Peyer's patch (tissue), 4 donors: ENCODE measurements at regions not wholly inside any gene's neighbourhood (a gene's known extent, or its start where the extent isn't known, plus 50 kb on each side); places are given as distances from the start of the nearest gene placed in this dataset.

ENCODE experiments used
- DNase-seq, 3 donors: peaks; one replicate each; pipeline ENCODE4 v3.0.0-alpha.2; 2017 to 2019
- H3K27ac ChIP-seq, 4 donors: fragments of 200-600 bp; sonication (generic); one replicate each; pipeline ENCODE4 v1.5.1; 2016 to 2019
- H3K27me3 ChIP-seq, 2 donors: fragments of 200-600 bp; sonication (generic); one replicate each; pipeline ENCODE4 v1.5.1; 2019
- H3K36me3 ChIP-seq, 3 donors: fragments of 200-600 bp; sonication (generic); one replicate each; pipeline ENCODE4 v1.5.1; 2016 to 2019
- H3K4me1 ChIP-seq, 4 donors: fragments of 200-600 bp; sonication (generic); one replicate each; pipeline ENCODE4 v1.5.1; 2016 to 2019
- H3K4me3 ChIP-seq, 4 donors: fragments of 200-600 bp; sonication (generic); 1 replicate in 3 of 4; 2 replicates in 1 of 4; pipeline ENCODE4 v1.5.1; 2016 to 2019; ENCODE audit warnings: mild to moderate bottlenecking in 1 of 4
- H3K9me3 ChIP-seq, 4 donors: fragments of 200-600 bp; sonication (generic); one replicate each; pipeline ENCODE4 v1.5.1; 2016 to 2019; ENCODE audit warnings: mild to moderate bottlenecking in 1 of 4
- POLR2A ChIP-seq, 2 donors: fragments of 450-650 bp; IDR thresholded peaks; one replicate each; pipeline ENCODE4 v1.5.1; 2017; ENCODE audit warnings: antibody characterized with exemption in 2 of 2, mild to moderate bottlenecking in 2 of 2, moderate library complexity in 2 of 2
- TF ChIP-seq, protein P1 (sequence below), 6 experiments: fragments of 450-650 bp in 4 of 6; fragments of 200-600 bp in 2 of 6; sonication (generic) in 1 of 6; IDR thresholded peaks; one replicate each; pipeline ENCODE4 v1.5.1; 2017 to 2019; ENCODE audit warnings: antibody characterized with exemption in 6 of 6, mild to moderate bottlenecking in 3 of 6, moderate library complexity in 1 of 6

DNA sequence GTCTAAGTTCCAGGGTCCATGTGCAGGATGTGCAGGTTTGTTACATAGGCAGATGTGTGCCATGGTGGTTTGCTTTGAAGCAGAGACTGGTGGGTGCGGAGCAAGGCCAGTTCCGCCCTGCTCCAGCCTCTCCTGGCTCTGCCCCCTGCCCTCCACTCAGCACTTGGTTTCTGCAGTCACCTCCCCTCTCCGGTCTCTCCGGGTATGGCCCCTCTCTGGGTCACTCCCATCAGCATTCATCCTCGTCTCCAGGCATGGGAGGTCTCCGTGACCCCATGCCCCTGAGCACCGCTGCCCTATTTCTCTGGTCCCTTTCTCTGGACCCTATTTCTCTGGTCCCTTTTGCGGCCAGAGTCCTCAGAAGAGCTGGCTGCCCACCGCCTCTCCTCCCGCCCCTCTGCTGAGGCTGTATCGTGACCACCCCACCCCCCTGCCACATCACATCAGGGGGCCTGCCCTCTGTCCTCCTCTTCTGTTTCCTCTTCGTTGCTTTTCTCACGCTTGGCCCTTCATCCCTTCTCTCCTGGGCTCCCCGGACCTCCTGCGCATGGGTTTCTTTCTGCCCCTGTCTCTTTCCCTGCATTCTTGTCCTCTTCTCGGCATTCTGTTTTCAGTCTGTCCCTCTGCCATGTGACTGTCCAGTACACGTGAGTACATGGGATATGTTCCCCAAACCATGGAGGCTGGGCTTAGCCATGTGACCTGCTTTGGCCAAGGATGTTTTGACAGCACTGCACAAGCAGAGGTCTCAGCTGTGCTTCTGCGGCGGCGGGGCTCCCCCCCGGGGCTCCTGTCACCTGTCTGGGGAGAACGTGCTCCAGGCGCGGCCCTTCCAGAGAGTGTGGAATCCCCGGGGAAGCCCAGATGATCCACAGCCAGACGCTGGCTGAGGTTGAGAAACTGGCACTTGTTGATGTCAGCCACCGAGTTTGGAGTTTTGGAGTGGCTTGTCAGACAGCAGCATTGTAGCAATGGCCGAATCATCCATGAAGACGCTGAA lies 54.4 kb upstream of the C1orf174 start:
- H3K27me3 ChIP-seq: no peaks in the 10 kb centered on the region
- no peaks in the 10 kb centered on the region for H3K36me3 ChIP-seq
- TF ChIP-seq, protein P1, sequence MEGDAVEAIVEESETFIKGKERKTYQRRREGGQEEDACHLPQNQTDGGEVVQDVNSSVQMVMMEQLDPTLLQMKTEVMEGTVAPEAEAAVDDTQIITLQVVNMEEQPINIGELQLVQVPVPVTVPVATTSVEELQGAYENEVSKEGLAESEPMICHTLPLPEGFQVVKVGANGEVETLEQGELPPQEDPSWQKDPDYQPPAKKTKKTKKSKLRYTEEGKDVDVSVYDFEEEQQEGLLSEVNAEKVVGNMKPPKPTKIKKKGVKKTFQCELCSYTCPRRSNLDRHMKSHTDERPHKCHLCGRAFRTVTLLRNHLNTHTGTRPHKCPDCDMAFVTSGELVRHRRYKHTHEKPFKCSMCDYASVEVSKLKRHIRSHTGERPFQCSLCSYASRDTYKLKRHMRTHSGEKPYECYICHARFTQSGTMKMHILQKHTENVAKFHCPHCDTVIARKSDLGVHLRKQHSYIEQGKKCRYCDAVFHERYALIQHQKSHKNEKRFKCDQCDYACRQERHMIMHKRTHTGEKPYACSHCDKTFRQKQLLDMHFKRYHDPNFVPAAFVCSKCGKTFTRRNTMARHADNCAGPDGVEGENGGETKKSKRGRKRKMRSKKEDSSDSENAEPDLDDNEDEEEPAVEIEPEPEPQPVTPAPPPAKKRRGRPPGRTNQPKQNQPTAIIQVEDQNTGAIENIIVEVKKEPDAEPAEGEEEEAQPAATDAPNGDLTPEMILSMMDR (IDR thresholded peaks at IDR 0.05): no peak
- TF ChIP-seq POLR2A (IDR thresholded peaks at IDR 0.05): no peak
- H3K4me3 ChIP-seq: no peak overlapping the region
- H3K9me3 ChIP-seq: no peaks in the 10 kb centered on the region
- H3K27ac ChIP-seq: no peak overlapping the region
- no peak for DNase-seq
- H3K4me1 ChIP-seq: no peaks in the 10 kb centered on the region

DNA sequence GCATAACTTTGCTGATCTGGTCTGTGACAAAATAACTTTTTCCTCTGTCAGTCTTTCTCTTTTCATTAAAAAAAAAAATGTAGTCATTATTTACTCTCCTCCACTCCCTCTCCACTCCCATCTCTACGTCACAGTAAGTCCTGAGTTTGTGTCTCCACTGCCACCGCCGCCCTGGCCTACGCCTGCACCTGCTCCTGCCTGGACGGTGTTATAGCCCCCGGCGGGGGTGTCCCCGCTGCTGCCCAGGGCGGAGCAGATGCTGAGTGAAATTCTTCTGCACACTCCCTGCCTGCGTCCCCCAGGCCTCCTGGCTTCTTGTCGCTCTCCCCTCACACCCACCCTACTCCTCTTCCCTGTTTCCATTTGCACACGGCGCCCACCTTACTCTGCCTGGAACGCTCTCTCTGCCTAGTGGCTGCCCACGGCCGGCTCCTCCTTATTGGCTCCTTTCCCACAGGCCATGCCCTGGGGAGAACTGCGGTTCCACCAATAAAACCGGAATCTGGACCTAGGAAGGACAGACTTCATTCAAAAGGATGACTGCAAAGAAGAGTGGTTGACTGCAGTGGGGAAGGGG lies 55.2 kb upstream of the C1orf174 start:
- Histone ChIP-seq H3K4me1 (no peaks in the 10 kb centered on the region), H3K4me3 (no peak overlapping the region), H3K9me3 (no peaks in the 10 kb centered on the region), H3K36me3 (no peaks in the 10 kb centered on the region), H3K27me3 (no peaks in the 10 kb centered on the region), H3K27ac (no peak overlapping the region)
- no peak for DNase-seq
- TF ChIP-seq, protein P1 (IDR thresholded peaks at IDR 0.05): no peak
- TF ChIP-seq POLR2A (IDR thresholded peaks at IDR 0.05): no peak

DNA sequence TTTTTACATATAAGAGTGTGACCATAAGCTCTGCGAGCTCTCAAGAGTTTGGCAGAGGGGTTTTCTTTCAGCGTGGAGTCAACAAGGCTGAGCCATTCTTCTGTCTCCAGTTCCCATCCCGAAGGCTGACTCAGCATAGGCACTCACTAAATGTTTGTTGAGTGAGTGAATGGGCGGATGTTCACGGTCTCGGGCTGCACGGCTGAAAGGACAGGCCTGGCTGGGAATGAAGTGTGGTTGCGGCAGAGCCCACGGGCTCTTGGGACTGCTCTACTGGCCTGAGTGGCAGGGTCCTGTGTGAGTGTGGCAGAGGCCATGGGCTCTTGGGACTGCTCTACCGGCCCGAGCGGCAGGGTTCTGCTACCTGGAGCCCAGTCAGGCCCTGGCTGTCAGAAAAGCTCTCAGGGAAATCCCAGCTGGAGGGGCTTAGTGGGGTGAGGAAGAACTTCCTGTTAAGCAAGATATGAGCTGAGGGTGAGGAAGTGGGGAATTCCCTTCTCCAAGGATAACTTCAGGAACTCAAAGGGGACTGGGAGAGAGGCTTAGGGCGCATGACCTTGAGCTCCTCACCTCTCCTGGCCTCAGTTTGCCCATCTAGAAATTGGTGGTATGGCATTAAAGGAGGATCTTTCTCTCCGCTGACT lies 56.6 kb upstream of the C1orf174 start:
- Histone ChIP-seq H3K27ac (no peak overlapping the region), H3K9me3 (no peaks in the 10 kb centered on the region), H3K36me3 (no peaks in the 10 kb centered on the region), H3K4me3 (no peak overlapping the region), H3K4me1 (no peaks in the 10 kb centered on the region), H3K27me3 (no peaks in the 10 kb centered on the region)
- TF ChIP-seq, protein P1 (IDR thresholded peaks at IDR 0.05): no peak
- no peak for DNase-seq

DNA sequence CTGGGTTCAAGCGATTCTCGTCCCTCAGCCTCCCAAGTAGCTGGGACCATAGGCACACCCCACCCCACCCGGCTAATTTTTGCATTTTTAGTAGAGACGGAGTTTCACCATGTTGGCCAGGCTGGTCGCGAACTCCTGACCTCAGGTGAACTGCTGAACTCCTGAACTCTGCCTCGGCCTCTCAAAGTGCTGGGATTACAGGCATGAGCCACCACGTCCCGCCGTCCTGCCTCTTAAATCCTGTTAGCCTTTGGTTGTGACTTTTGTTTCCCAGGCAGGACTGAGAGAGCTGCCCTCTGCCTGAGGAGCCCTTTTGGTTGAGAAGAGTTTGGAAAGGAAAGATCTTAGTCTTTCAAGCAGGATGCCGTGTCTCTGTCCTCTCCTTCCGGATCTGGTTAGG lies 59.3 kb upstream of the C1orf174 start:
- H3K27ac ChIP-seq: no peak overlapping the region
- no peaks in the 10 kb centered on the region for H3K36me3 ChIP-seq
- H3K27me3 ChIP-seq: no peaks in the 10 kb centered on the region
- H3K4me1 ChIP-seq: no peaks in the 10 kb centered on the region
- TF ChIP-seq, protein P1 (IDR thresholded peaks at IDR 0.05): no peak
- no peak for TF ChIP-seq POLR2A (IDR thresholded peaks at IDR 0.05)
- no peak for DNase-seq
- H3K4me3 ChIP-seq: no peak overlapping the region
- H3K9me3 ChIP-seq: no peaks in the 10 kb centered on the region

DNA sequence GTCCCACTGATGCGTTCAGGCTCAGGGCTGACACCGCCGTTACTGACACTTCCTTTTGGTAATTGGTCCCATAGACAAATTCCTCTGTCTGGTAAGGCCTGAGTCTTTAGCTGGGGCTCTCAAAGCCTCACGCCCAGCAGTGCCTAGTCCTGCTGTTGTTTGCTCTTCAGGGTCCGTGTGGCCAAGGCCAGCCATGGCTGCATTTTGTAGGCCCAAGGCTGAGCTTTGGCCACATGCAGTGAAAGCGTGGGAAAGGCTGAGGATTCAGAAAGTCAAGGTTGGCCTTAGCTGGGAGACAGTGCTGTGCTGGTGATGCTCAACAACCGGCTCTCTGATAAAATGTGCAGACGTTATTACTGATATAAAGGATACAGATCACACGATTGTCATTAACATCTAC lies 63.5 kb upstream of the C1orf174 start:
- TF ChIP-seq POLR2A (IDR thresholded peaks at IDR 0.05): no peak
- TF ChIP-seq, protein P1 (IDR thresholded peaks at IDR 0.05): no peak
- H3K27ac ChIP-seq: no peak overlapping the region

More for the DNA sequence above, 63.5 kb upstream of the C1orf174 start:
- H3K4me1 ChIP-seq: no peaks in the 10 kb centered on the region
- H3K36me3 ChIP-seq: no peaks in the 10 kb centered on the region
- H3K27me3 ChIP-seq: no peaks in the 10 kb centered on the region
- no peak overlapping the region for H3K4me3 ChIP-seq
- DNase-seq: no peak
- no peaks in the 10 kb centered on the region for H3K9me3 ChIP-seq
